Mammary epithelial cell (primary cell): ENCODE measurements at regions not wholly inside any gene's neighbourhood (a gene's known extent, or its start where the extent isn't known, plus 50 kb on each side); places are given as distances from the start of the nearest gene placed in this dataset.

Experiments used
- EZH2 ChIP-seq: IDR thresholded peaks from 2 replicates; pipeline ENCODE4 v1.6.1; 2012; ENCODE audit warnings: low read length, inconsistent platforms, borderline replicate concordance
- TF ChIP-seq, protein P1 (sequence below), 2 donors: IDR thresholded peaks in 1 of 2; conservative IDR thresholded peaks in 1 of 2; 2 replicates each; pipeline ENCODE4 v1.5.1; 2011 to 2012; ENCODE audit warnings: inconsistent platforms in 2 of 2, low read length in 2 of 2, mild to moderate bottlenecking in 2 of 2, control low read depth in 1 of 2, low read depth in 1 of 2; ENCODE audit not compliant: insufficient read depth in 1 of 2; ENCODE audit errors: extremely low read depth in 1 of 2

- TF ChIP-seq EZH2, result no peak
- TF ChIP-seq, protein P1, sequence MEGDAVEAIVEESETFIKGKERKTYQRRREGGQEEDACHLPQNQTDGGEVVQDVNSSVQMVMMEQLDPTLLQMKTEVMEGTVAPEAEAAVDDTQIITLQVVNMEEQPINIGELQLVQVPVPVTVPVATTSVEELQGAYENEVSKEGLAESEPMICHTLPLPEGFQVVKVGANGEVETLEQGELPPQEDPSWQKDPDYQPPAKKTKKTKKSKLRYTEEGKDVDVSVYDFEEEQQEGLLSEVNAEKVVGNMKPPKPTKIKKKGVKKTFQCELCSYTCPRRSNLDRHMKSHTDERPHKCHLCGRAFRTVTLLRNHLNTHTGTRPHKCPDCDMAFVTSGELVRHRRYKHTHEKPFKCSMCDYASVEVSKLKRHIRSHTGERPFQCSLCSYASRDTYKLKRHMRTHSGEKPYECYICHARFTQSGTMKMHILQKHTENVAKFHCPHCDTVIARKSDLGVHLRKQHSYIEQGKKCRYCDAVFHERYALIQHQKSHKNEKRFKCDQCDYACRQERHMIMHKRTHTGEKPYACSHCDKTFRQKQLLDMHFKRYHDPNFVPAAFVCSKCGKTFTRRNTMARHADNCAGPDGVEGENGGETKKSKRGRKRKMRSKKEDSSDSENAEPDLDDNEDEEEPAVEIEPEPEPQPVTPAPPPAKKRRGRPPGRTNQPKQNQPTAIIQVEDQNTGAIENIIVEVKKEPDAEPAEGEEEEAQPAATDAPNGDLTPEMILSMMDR (conservative IDR thresholded peaks at IDR 0.05 in 1 of 2, IDR thresholded peaks at IDR 0.05 in 1 of 2; ENCODE audit: extremely low read depth in 1 of 2, insufficient read depth in 1 of 2, low read depth in 1 of 2, low read length in 2 of 2), result no peak
These were observed 665.3 kb upstream of the RAB6C start for GRCh38 chr2:129314120-129314519.
